SKM-1 (cell line): ENCODE measurements at regions not wholly inside any gene's neighbourhood (a gene's known extent, or its start where the extent isn't known, plus 50 kb on each side); places are given as distances from the start of the nearest gene placed in this dataset.

Experiments
- DNase-seq: peaks from one replicate; lab custom pipeline; 2025; ENCODE audit not compliant: unreplicated experiment; lab: John Stamatoyannopoulos, UW

DNA sequence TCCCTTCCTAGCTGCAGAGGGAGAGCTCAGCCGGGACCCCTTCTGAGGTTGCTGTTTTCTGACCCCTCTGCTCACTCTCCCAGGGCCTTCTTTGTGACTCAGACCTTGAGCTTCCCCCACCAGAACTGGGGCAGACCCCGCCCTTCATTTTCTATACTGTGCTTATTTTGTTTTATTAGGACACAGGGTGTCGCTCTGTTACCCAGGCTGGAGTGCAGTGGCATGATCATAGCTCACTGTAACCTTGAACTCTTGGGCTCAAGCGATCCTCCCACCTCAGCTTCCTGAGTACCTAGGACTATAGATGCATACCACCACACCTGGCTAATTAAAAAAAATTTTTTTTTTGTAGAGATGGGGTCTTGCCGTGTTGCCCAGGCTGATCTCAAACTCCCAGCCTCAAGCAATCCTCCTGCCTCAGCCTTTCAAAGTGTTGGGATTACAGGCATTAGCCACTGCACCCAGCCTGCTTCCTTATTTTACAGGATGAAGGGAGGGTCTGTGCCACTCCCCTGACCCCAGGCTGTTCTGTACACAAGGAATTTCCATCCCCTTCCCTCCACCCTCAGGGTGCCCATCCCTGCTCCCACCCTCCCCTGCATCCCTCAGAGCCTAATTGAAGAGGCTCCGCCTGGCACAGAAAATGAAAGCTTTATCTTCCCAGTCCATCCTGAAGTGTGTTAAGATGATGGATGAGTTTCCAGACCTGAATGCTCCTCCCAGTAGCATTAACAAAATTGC is 195.2 kb upstream of the POU3F1 start:
- DNase-seq: no peak

DNA sequence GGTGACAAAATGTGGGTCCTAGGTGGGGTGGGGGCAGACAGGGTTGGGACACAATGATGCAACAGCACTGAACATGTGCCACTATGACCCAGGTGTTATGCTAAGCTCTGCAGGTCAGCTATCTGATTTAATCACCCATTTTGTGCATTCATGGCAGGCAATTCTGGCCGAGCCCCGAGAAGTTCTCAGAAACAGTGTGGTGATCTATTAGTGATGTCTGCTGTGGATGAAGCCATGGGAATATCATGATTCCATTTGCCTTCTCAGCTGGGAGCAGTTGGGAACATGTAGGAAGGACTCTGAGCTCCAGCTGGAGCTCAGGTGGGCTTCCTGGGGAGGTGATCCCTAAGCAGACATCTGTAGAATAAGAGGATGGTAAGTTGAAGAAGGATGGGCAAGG is 194.0 kb upstream of the POU3F1 start:
- no peak for DNase-seq

DNA sequence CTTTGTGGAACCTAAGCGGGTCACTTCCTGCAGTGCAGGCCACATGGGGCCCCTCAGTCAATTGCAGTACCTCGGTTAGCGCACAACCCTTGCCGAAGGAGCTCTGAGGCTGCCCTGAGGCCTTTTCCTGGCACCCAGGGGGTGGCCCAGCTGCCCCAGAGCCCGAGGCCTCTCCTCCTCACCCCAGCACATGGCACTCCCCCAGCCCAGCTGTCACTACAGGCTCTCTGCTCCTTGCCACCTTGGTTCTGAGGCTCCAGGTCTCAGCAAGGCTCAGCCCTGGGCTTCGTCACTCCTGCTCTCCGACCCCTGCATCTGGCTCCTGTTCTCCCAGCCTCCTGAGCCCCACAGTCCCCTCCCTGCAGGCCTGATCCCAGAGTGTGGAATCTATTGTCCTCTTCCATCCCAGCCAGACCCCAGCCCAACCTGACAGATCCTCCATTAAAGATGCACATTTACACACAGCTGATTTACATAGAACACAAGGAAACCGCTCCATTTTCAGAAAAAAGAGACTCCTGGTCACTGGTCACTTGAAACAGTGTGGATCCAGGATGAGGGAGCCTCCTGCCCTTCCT is 192.8 kb upstream of the POU3F1 start:
- no peak for DNase-seq

DNA sequence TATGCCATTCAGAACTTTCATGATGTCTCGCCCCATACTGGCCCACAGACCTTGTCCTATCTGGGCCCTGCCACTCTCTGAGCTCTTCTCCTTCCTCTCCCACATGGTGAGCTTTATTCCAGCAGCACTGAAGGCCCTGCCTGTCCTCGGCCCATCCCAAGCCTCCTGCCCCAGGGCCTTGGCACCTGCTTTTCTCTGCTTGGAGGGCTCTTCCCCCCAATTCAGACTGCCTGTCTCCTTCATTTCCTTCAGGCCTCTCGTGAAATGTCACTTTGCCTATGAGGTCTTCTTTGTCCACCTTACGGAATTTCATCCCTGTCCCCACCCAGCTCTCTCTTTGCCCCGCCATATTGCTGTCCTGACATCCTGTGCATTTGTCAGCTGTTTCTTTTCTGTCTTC is 191.7 kb upstream of the POU3F1 start:
- DNase-seq: no peak

DNA sequence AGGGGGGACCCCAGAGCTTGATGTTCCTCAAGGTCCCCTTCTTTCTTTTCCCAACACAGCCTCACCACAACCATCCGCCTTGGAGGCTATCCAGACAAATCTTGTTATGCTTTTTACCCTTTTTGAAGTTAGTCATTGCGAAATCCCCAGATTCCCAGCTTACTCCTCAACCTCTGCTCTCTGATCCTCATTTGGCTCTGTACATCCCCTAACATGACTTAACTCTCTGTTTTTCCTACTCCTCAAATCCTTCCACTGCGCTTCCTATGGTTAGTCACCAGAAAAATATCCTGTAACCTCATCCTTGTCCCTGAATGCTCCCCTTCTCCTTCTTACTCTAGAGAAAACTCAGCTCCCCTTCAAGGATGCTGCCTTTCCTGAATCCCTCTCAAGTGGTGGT is 189.1 kb upstream of the POU3F1 start:
- no peak for DNase-seq

DNA sequence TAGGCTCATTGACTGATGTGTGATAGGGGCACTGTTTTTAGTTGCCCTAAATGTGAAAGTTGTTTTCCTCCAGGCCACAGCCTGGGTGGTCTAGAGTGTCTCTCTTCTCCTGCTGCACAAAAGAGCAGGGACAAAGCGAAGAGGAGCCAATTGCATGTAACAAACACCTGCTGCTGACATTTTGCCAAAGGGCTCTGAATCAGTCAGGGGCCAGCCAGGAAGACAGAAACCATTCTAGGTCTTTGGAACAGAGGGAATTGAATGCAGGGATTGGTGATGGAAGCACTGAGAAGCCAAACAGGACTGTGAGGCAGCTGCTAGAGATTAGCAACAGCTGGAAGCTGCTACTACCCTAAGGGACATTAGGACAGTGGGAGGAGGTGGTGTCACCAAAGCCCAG is 185.3 kb upstream of the POU3F1 start:
- no peak for DNase-seq

DNA sequence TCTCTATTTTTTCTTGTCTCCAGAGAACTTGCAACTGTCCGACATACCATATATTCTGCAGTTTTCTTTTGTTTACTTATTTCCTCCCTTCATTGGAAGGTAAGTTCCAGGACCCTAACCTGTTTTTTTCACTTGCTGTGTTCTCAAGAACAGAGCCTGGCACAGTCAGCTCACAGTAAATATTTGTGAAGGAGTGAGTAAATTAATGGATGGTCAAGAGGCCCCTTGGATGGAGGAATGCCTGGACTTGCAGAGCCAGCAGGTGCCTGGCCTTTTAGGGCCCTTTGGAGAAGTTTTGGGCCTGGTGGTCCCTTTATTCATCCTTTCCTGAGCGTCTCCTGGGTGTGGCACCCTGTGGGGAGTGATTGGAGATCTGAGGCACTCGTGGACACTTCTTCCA is 182.1 kb upstream of the POU3F1 start:
- DNase-seq: no peak

DNA sequence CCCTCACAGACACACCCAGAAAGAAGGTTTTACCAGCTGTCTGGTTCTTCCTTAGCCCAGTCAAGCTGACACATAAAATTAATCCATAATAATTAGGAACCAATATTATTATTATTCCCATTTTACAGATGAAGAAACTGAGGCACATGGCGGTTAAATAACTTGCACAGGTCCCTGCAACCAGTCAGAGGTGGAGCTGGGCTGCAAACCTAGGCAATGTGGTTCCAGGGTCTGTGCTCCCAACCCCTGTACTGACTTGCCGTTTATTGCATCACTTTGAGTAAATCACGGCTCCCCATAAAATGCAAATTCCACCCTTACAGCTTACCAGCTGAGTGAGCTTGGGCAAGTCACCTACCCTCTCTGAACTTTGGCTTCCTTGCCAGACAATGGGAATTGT is 179.2 kb upstream of the POU3F1 start:
- DNase-seq: no peak

DNA sequence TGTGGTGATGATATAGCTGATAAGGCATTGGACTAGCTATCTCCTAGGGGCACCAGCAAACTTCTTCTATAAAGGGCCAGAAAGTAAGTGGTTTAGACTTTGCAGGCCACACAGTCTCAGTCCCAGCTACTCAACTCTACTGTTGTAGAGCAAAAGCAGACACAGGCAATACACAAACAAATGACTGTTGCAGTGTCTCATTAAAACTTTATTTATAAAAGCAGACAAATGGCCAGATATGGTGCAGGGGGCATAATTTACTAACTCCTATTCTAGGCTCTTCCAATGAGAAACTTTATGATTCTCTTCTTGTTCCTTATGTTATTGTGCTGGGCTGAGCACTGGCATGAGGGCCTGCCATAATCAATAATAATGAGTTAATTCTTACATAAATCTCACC is 176.8 kb upstream of the POU3F1 start:
- DNase-seq: no peak

DNA sequence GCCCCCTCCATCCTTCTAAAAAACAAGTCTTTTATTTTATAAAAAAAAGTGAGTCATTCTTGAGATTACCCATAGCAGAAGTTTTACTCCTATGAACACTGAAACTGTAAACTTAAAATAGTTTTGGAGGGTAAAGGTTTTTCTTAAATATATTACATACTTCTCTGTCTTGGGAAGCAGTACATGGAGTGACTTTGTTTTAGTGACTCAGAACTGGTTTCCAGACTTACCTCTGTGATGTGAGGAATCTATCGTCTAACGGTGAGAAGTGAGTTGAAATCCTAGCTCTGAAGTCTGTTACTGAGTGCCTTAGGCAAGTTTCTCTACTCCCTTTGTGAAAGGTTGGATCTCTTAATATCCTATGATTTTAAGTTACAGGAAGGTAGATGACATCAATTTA is 176.3 kb upstream of the POU3F1 start:
- no peak for DNase-seq

DNA sequence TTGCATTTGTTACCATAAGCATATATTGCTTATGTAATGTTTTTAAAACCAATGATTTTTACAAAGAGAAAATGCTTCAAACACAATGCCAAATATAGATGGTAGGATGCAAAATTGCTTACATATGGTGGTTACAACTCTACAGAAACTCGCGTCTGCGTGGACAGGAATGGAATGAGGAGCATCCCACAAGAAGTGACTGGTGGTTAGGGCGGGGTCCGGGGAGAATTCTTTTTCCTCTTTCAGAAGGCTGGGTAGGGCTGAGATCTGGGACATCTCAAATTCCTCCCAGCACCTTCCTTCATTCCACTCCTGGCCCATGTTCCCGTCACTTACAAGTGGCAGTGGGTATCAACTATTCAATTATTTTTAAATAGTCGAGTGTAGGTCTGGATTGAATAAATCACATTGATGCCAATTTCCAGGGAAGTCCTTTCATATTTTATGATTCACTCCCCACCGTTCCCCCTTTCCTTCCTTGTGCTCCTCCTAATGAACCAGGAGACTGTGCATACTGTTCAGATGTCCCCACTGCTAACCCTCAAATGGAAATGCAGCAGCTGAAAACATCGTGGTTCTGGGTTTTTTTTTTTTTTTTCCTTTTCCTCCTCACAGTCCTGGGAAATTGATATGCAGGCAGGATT is 174.5 kb upstream of the POU3F1 start:
- no peak for DNase-seq

DNA sequence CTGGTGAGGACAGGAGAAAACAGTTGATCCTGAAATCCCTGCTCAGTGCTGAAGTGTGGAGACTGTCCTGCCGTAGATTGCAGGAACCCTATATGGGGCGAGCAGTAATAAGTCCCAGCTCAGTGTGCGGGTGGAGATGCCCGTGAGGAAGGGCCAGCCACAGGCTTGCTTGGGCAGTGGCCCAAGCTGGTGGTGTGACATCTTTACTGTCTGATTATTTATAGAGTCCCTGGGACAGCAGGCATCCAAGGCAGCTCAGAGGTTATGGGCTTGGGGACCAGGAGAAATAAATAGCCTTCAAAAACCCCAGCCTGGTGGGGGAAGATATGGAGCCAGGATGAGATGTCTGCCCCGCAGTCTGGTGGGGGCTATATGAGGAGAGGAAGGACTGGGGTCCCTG is 170.7 kb upstream of the POU3F1 start:
- DNase-seq: no peak

DNA sequence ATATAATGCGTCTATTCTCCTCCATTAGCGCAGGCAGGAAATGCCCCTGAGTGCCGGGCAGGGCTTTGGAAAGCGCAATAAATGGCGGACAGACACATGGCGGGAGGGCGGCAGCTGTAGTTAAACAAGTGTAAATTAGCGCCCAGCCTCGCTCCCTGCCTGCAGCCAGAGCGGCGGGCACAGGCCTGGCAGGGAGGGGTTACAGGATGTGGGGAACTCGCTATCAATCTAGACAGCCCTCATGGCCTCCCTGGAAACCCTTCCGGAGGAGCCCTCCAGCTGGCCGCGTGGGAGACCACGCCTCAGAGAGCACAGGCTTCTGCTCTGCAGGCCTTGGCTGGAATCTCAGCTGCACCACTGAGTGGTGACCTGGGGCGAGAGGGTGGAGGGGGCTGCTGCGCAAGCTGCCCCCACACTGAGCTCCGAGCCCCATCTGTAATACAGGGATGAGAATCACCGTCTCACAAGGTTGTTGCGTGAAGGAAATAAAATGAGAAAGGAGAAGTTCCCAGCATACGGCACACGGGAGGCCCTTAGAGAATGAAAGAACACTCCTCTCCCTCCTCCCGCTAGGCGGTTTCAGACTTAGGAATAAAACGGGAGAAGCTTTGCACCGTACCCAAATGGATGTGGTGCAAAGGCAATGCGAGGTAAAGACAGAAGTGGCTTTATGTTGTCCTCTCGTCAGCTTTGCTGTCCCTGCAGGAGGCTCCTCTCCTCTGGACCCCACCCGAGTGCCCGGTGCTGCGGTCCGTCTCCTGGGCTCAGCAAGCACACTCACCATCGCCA is 167.2 kb upstream of the POU3F1 start:
- DNase-seq: no peak

DNA sequence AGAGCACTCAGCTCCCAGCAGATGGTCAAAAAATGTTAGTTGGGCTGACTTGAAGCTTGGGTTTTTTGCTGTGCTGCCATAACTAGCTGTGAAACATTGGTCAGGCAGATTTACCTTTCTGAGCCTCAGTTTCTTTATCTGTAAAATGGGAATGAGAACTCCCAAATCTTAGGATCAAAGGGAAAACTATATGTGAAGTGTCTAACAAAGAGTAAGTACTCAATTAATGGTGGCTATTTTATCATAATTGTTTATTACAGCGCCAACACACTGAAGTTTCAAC is 164.2 kb upstream of the POU3F1 start:
- no peak for DNase-seq

DNA sequence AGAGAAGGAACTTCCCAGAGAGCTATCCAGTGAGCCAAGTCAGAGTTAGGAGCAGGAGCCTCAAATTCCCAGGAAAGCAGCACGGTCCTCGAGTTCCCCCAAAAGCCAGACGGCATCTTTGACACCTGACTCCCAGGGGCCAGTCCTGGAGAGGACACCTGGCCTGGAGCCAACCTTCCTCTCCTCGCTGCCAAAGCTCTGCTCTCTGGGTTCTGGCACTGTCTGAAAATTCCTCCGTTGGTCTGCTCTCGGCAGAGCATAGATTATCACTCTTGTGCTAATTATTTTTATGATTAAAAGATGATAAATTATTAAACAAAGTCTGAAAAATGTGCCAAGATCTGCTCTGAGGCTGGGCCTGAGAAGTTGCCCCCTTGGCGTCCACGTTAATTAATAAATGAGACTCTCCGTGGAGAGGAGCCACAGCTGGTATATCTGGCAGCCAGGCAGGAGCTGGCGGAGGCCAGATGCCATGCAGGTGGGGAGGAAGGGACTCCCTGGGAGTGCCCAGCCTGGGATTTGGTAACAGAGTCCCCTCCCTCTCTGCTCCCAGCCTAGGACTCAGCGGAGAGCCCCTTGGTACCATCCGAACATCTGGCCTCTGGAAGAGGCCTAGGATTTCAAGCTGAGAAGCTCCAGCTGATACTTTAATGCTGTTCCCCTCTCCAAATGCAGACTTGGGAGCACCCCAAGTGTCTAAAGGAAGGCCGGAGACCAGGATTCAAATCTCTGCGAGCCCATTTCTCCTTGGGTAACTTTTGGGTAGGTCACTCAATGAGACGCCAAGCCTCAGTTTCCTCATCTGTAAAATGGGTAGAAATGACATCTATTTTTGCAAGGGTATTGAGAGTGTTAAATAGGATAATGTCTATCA is 163.7 kb upstream of the POU3F1 start:
- DNase-seq: no peak

DNA sequence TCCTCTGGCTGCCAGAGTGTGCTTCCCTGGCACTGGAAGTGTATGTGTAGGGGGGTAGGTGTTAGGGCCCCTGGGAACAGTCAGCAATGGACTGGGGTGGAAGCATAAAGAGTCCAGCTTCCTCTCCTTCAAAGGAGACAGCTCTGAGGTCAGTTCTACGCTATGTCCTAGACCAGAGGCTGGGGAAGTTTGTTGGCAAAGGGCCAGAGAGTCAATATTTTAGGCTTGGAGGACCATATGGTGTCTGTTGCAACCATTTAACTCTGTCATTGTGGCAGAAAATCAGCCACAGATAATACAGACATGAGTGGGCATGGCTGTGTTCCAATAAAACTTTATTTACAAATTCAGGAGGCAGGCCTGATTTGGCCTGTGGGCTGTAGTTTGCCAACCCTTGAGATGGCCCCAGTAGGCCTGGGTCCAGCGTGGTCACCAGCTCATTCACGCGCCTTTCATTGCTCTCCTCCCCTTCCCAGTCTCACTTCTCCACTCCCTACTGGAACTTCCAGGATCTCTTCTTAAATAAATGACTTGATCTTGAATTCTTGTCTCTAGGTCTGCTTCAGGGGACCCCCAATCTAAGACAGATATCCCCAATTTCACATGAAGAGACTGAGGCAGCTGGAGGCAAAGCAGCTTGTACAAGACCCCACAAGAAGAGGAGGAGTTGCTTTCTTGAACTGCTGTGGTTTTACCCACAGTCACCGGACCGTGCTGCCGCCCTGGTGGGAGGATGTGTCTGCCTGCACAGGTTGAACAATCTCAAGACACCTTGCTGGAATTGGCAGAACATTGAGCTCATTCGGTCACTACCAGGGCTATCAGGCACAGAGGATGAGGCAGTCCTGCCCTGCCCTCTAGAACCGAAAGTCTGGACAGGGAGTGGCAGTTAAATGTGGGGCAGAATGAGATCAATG is 162.4 kb upstream of the POU3F1 start:
- no peak for DNase-seq

DNA sequence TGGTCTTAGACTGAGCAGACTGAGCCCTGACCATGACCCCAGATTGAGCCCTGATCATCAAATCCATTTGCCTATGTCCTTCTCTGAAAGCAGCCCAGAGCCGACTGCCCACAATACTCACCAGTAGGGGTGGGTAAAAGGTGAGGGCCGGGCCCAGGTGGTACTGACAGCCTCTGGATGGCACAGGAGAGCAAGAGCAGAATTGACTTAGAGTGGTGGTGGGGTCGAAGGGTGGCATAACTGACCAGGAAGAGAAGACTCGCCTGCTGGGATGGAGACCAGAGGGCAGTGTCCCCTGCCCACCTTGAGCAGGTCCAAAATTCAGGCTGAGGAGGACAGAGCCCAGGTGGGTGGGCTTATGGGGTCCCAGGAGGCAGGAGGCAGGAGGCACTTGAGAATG is 161.3 kb upstream of the POU3F1 start:
- DNase-seq: no peak

DNA sequence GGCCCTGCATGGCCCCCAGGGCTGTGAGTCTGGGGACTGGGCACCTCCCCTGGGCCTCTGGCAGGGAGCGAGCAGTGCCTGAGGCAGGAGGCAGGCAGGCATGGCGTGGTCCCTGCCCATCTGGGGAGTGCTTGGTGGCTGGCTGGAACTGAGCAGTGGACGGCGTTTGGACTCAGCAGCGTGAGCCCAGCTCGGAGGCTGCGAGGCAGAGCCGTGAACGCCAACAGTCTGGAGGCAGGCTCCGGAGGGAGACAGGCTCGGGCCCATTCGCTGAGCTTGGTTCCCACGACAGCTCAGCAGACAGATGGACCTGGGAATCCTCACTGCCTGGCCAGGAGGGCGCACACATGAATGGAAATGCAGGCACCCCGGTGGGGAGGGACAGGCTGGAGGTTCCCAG is 160.7 kb upstream of the POU3F1 start:
- DNase-seq: no peak

DNA sequence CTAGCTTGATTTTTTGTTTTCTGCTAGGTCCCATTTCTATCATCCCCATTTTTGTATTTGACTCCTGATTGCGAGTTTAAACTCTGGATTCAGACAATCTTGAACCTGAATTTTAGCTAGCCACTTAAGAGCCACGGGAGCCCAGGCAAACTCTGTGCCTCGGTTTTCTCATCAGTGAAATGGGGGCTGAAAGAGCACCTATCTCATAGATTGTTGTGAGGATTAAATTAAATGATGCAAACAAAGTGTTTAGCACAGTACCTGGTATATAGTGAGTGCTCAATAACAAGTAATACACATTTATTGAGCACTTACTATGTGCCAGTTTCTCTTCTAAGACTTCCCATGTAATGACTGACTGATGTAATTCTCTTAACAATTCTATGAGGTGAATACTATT is 158.1 kb upstream of the POU3F1 start:
- DNase-seq: no peak

DNA sequence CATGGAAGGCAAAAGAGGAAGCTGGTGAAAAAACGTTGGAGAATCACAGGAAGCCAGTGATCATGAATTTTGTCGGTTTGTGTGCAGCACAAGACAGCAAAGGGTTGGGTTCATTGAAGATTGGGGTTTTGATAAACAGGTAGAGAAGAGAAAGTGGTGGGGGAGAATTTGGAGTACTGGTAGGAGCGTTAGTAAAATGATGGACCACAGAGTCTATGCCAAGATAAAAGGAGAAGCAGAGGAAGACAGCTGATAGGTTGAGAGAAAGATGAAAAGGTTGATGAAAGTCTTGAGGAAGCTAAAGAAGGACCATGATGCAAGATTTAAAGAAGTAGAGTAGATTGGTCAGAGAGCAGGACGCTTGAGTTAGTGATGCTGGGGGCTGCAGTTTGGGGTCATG is 156.8 kb upstream of the POU3F1 start:
- no peak for DNase-seq
